ENCODE measurements at regions not wholly inside any gene's neighbourhood (a gene's known extent, or its start where the extent isn't known, plus 50 kb on each side); places are given as distances from the start of the nearest gene placed in this dataset.

GRCh38 chr7:65276822-65277221, 96.8 kb upstream of the ZNF92 start:
- no peak for TF ChIP-seq CTCF (IDR thresholded peaks at IDR 0.05)
- no peak for TF ChIP-seq POLR2A (IDR thresholded peaks at IDR 0.05)

Measured in body of pancreas (tissue), 4 donors.